ENCODE measurements at regions not wholly inside any gene's neighbourhood (a gene's known extent, or its start where the extent isn't known, plus 50 kb on each side); places are given as distances from the start of the nearest gene placed in this dataset.

- no peak overlapping the region for H3K9ac ChIP-seq (ENCODE audit: low read length)
- no peaks in the 10 kb centered on the region for H3K4me1 ChIP-seq (ENCODE audit: low read length)
- TF ChIP-seq, protein P1, sequence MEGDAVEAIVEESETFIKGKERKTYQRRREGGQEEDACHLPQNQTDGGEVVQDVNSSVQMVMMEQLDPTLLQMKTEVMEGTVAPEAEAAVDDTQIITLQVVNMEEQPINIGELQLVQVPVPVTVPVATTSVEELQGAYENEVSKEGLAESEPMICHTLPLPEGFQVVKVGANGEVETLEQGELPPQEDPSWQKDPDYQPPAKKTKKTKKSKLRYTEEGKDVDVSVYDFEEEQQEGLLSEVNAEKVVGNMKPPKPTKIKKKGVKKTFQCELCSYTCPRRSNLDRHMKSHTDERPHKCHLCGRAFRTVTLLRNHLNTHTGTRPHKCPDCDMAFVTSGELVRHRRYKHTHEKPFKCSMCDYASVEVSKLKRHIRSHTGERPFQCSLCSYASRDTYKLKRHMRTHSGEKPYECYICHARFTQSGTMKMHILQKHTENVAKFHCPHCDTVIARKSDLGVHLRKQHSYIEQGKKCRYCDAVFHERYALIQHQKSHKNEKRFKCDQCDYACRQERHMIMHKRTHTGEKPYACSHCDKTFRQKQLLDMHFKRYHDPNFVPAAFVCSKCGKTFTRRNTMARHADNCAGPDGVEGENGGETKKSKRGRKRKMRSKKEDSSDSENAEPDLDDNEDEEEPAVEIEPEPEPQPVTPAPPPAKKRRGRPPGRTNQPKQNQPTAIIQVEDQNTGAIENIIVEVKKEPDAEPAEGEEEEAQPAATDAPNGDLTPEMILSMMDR (IDR thresholded peaks at IDR 0.05; ENCODE audit: low read depth, low read length): no peak
- no peak for TF ChIP-seq EZH2phosphoT487 (IDR thresholded peaks at IDR 0.05; ENCODE audit: low read depth)
- no peaks in the 10 kb centered on the region for H3K36me3 ChIP-seq (replicated peaks; ENCODE audit: low read depth, low read length)
- no peaks in the 10 kb centered on the region for H3K79me2 ChIP-seq (ENCODE audit: low read length)
- H3K4me3 ChIP-seq (ENCODE audit: low read length): no peak overlapping the region
- no peaks in the 10 kb centered on the region for H3K27me3 ChIP-seq (ENCODE audit: low read depth, low read length)
- no peaks in the 10 kb centered on the region for H4K20me1 ChIP-seq (ENCODE audit: insufficient read depth, low read length)
- no peak overlapping the region for H3K27ac ChIP-seq (ENCODE audit: low read length)
- H3K9me3 ChIP-seq (ENCODE audit: insufficient read depth, low read length): no peaks in the 10 kb centered on the region
- H3K4me2 ChIP-seq (ENCODE audit: low read length): no peak overlapping the region
- H2AFZ ChIP-seq (ENCODE audit: low read depth, low read length): no peak overlapping the region
Observed at GRCh38 chr18:78774741-78775141, 204.9 kb upstream of the SALL3 start.

GRCh38 chr18:78776151-78776550 is 203.5 kb upstream of the SALL3 start:
- Histone ChIP-seq H3K27me3 (ENCODE audit: low read depth, low read length) (no peaks in the 10 kb centered on the region), H3K27ac (ENCODE audit: low read length) (no peak overlapping the region), H2AFZ (ENCODE audit: low read depth, low read length) (no peak overlapping the region), H3K79me2 (ENCODE audit: low read length) (no peaks in the 10 kb centered on the region), H3K9me3 (ENCODE audit: insufficient read depth, low read length) (peaks cover 5% of the 10 kb centered on the region), H3K4me3 (ENCODE audit: low read length) (no peak overlapping the region), H3K36me3 (replicated peaks; ENCODE audit: low read depth, low read length) (no peaks in the 10 kb centered on the region), H3K4me2 (ENCODE audit: low read length) (no peak overlapping the region), H3K4me1 (ENCODE audit: low read length) (no peaks in the 10 kb centered on the region), H4K20me1 (ENCODE audit: insufficient read depth, low read length) (no peaks in the 10 kb centered on the region), H3K9ac (ENCODE audit: low read length) (no peak overlapping the region)
- TF ChIP-seq, protein P1 (IDR thresholded peaks at IDR 0.05; ENCODE audit: low read depth, low read length): no peak
- TF ChIP-seq EZH2phosphoT487 (IDR thresholded peaks at IDR 0.05; ENCODE audit: low read depth): no peak

- no peaks in the 10 kb centered on the region for H3K4me1 ChIP-seq (ENCODE audit: low read length)
- no peak for TF ChIP-seq EZH2phosphoT487 (IDR thresholded peaks at IDR 0.05; ENCODE audit: low read depth)
- TF ChIP-seq, protein P1 (IDR thresholded peaks at IDR 0.05; ENCODE audit: low read depth, low read length): no peak
- H3K27ac ChIP-seq (ENCODE audit: low read length): no peak overlapping the region
- no peaks in the 10 kb centered on the region for H4K20me1 ChIP-seq (ENCODE audit: insufficient read depth, low read length)
- H3K4me2 ChIP-seq (ENCODE audit: low read length): no peak overlapping the region
- H3K79me2 ChIP-seq (ENCODE audit: low read length): no peaks in the 10 kb centered on the region
- H3K27me3 ChIP-seq (ENCODE audit: low read depth, low read length): no peaks in the 10 kb centered on the region
- H3K36me3 ChIP-seq (replicated peaks; ENCODE audit: low read depth, low read length): no peaks in the 10 kb centered on the region
- no peak overlapping the region for H2AFZ ChIP-seq (ENCODE audit: low read depth, low read length)
- no peak overlapping the region for H3K4me3 ChIP-seq (ENCODE audit: low read length)
- H3K9ac ChIP-seq (ENCODE audit: low read length): no peak overlapping the region
- peaks cover 7% of the 10 kb centered on the region for H3K9me3 ChIP-seq (ENCODE audit: insufficient read depth, low read length)
Observed at GRCh38 chr18:78776706-78777285, 202.8 kb upstream of the SALL3 start.

DNA sequence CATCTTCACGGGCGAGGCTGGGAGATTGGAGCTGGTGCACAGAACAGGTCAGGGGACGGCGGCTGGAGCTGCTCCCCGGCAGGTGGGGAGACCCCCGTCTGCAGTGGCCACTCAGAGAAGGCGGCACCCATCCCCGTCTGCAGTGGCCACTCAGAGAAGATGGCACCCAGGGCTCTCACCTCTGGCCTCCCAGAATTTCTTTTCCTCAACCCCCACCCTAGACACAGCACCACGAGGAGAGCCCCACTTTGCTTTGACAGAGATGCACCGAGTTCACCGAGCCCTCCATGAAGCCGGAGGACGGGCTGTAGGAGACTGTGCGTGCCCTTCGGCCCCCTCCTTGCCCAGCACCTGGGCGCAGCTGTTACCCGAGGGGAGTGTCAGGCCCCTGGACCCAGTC is 201.6 kb upstream of the SALL3 start:
- Histone ChIP-seq H3K4me3 (ENCODE audit: low read length) (no peak overlapping the region), H3K4me2 (ENCODE audit: low read length) (no peak overlapping the region), H4K20me1 (ENCODE audit: insufficient read depth, low read length) (no peaks in the 10 kb centered on the region), H3K4me1 (ENCODE audit: low read length) (no peaks in the 10 kb centered on the region), H2AFZ (ENCODE audit: low read depth, low read length) (no peak overlapping the region), H3K9me3 (ENCODE audit: insufficient read depth, low read length) (peaks cover 7% of the 10 kb centered on the region), H3K36me3 (replicated peaks; ENCODE audit: low read depth, low read length) (no peaks in the 10 kb centered on the region), H3K27me3 (ENCODE audit: low read depth, low read length) (no peaks in the 10 kb centered on the region), H3K27ac (ENCODE audit: low read length) (no peak overlapping the region), H3K9ac (ENCODE audit: low read length) (no peak overlapping the region), H3K79me2 (ENCODE audit: low read length) (no peaks in the 10 kb centered on the region)
- TF ChIP-seq, protein P1 (IDR thresholded peaks at IDR 0.05; ENCODE audit: low read depth, low read length): no peak
- no peak for TF ChIP-seq EZH2phosphoT487 (IDR thresholded peaks at IDR 0.05; ENCODE audit: low read depth)
